Midbrain (tissue), 1 donor: ENCODE measurements at regions not wholly inside any gene's neighbourhood (a gene's known extent, or its start where the extent isn't known, plus 50 kb on each side); places are given as distances from the start of the nearest gene placed in this dataset.

ENCODE experiments used
- DNase-seq: peaks from one replicate; lab custom pipeline; 2025; lab: John Stamatoyannopoulos, UW

- DNase-seq, result no peak
Observed at GRCh38 chr20:39830903-39831302, 858.1 kb downstream of the MAFB start.

DNA sequence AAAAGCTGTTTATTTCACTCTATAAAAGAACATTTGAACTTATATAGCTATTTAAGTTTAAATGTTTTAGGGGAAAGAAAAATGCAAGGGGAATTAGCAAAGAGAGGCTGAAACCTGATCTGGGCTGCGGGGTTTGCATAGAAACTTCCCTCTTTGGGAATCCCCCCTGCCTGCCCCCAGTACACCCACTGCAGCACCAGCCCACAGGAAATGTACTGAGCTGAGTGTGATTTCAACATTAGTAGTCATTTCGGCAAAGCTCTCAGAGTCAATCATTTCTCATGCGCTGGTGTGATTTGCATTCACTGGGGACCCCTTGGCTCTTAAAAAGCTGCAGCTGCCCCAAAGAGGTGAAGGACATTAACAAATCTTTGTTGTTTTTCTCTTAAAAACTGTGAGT, 859.4 kb downstream of the MAFB start:
- DNase-seq, result no peak

DNA sequence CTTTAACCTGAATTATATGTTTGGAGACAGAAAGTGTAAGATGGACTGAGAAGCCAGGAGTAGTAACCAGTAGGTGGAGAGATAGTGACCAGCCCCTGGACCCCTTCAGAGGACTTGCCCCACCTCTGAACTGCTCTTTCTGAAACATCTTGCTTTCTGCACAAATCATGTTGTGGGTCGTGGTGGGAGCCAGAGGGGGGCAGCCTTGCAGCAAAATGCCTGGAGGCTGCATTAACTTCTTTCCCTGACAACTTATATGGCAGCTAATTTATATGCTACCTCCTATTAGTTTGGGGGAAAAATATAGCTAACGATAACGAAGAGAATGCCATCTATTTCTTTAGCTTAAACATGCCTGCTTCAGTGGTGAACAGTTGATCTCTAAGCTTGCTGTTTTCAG, 859.8 kb downstream of the MAFB start:
- DNase-seq, result no peak

DNA sequence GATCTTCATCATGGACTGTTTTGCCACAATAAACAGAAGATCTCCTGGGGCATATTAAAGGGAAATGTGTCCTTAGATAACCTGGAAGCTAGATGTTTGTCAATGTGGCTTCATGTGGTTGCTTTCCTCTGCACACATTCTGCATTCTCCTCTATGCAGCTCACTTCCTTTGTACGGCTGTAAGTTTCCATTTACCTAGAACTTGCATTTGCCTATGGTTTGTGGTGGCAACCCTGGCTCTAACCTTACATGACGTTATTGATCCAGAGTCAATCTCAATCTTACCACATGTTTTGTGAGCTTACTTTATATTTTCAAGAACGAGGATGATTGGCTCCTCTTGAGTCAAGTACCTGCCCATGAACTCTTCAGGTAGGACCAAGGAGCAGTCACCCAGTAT, 863.1 kb downstream of the MAFB start:
- no peak for DNase-seq

DNA sequence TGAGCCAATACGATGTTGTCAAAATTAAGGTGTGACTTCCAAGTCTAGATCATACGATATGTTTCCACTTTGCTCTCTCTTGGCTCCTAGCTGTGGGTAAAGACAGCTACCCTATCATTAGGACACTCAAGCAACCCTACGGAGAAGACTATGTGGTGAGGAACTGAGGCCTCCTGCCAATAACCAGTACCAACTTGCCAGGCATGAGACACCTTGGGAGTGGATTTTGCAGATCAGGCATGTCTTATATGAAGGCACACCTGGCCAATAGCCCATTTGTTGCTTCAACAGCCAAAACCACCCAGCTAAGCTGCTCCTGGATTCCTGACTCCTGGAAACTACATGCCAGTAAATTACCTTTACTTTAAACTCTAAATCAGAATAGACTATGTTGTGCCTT, 863.4 kb downstream of the DHX35 start:
- no peak for DNase-seq

DNA sequence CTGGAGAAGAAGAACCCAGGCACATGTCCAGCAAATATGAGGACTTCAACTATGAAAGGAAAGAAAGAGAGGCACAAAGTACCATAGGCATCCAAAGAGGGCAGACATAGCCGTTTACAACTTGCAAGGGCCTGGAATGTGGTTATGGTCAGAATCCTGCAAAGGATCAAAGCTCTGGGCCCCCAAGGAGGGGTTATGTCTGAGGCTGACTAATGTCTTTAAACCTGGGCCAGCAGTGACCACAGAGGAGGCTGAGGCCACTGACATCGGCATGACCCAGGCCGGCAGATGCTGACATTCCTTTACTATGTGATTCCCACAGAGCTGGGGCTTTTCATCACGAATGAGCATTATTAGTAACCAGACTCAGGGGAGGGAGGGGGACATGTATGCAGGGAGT, 861.1 kb downstream of the DHX35 start:
- DNase-seq, result no peak

DNA sequence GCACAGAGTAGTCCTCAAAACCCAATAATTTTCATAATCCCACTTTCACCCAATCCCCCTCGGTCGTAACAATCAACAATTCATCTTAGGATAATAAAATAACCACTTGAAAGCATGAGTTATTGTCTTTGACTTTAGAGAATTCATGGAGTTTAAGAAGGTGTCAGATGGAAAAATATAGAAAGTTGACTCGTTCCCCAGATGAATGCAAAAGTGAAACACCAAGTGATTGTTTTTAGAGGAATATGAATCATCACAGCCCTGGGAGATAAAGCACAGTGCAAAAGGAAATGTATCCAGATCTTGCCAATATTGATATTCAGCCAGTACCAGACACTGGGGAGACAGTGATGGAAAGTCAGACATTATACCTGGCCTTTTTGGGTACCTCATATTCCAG, 860.5 kb downstream of the DHX35 start:
- DNase-seq, result no peak

DNA sequence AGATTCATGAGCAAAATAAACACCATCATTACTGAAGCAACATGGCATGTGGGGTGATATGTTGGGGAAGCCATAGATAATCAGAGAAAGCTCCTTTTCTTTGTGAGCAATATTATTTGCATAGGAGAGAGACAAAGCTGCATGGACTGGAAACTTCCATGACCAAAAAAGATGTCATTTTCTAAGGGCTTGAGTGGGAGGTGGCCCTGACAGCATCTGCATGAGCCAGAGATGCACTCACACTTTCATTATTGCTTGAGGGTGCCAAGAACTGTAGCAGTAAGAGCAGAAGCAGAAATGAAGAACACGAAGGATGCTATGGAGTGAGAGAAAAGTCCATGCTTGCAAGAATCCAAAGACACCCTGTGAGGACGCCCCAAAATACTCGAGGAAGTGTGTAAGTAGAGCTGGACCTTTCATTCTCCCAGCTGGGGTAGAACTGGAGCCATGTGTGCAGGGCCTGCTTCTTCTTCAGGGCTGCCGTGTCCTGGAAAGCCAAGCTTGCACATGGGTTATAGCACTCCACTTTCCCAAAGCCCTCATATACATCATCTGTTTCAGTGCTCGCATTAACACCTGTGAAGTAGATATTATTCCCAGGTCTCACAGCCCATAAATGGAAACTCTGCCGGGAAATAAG, 851.2 kb downstream of the DHX35 start:
- no peak for DNase-seq

GRCh38 chr20:39812116-39812515, 850.0 kb downstream of the DHX35 start:
- DNase-seq, result no peak

DNA sequence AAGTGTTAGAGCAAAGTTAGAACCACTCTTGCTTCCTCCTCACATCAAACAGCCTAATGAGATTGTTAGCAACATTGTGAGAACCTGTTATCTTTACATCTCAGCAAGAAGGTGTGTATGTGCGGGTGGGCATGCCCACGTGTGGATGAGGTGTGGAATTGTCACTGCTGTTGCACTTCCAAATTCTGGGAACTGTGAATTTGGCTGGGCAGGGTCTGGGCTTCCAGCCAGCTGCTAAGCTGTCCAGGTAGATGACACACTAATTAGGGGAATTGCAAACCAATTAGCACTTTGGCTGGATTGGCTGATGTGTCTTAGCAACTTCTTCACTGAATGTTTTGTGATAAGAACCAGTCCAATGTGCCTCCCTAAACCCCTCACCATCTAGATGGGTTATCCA, 848.2 kb downstream of the DHX35 start:
- no peak for DNase-seq

GRCh38 chr20:39808613-39809012, 846.5 kb downstream of the DHX35 start:
- DNase-seq, result no peak

DNA sequence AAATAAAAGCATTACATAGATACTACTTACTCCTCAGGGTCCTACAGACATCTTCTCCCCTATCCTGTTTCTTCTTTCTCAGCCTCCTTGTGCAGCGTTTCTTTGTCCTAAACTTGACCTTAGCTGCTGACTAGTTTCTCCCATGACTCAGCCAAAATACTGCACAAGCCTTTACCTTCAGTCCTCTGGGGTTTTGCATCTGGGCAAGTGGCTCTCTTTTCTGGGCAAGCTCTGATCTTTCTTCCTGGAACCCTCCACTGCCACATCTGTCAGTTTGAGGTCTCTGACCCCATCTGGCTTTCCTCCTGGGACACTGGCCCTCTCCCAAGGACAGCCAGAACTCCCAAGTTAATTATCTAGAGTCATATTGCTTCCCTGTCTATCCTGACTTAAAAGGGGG, 838.4 kb downstream of the DHX35 start:
- DNase-seq, result no peak

GRCh38 chr20:39800111-39800510, 838.0 kb downstream of the DHX35 start:
- DNase-seq, result no peak

DNA sequence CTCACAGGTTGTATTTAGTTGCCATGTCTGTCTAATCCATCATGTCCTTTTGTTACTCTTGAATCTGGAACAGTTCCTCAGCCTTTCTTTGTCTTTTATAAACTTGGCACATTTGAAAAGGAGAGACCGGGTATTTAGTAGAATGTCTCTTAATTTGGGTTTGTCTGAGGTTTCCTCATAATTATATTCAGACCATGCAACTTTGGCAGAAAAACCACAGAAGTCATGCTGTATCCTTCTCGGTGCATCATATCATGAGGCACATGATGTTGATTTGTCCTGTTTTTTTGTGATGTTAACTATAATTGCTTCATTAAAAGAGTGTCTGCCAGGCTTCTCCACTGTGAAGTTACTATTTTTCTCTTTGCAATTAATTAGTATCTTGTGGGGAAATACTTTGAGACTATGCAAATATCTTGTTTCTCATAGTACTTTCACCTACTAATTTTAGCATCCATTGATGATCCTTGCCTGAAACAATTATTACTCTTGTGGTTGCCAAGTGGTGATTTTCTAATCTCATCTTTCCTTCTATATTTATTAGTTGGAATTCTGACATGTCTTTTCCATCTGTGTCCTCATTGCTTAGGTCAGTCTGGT, 837.3 kb downstream of the DHX35 start:
- DNase-seq, result no peak

- no peak for DNase-seq
Observed at GRCh38 chr20:39795401-39796272, 833.5 kb downstream of the DHX35 start.

DNA sequence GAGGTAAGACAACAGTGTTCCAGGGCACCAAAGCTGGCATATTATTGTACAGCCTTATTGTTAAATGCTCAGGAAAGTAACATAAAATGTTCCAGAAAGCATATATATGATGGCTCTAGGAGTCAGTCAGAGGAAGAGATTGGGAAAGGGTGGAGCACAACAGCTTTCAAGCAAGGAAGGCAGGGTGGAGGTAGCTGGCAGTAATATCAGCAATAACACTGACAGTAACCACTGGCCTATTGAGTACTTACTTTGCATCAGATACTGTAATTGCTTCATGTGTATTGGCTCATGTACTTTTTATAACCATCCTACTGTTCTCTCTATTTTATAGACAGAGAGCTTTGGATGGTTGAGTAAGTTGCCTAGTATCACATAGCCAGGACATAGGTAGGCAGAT, 830.2 kb downstream of the DHX35 start:
- no peak for DNase-seq

DNA sequence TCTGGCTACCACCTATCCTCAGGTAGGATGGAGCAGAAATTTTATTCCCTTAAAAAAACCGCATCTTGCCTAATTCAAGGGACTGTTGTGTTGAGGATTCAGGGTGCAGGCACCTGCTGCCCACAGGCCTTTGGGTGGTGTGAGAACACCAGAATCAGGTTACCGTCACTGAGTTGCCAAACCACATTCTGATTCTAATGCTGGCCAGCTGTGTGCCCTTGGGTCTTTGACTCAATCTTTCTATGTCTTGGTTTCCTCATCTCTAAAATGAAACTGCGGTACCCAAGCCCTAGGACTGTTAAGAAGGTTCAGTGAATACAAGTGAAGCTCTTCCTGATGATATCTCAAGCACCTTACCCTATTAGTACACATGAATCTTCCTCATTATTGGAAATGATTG, 827.3 kb downstream of the DHX35 start:
- DNase-seq, result no peak

GRCh38 chr20:39785252-39785917, 823.2 kb downstream of the DHX35 start:
- no peak for DNase-seq

- no peak for DNase-seq
Observed at GRCh38 chr20:39784693-39785092, 822.5 kb downstream of the DHX35 start.

GRCh38 chr20:39778847-39779604, 816.9 kb downstream of the DHX35 start:
- no peak for DNase-seq

- no peak for DNase-seq
Observed at GRCh38 chr20:39778431-39778830, 816.3 kb downstream of the DHX35 start.

- no peak for DNase-seq
Observed at GRCh38 chr20:39777610-39778009, 815.5 kb downstream of the DHX35 start.
